GM18909 (cell line): ENCODE measurements at regions not wholly inside any gene's neighbourhood (a gene's known extent, or its start where the extent isn't known, plus 50 kb on each side); places are given as distances from the start of the nearest gene placed in this dataset.

Experiments used
- ATAC-seq: cut with Tn5 transposase; IDR thresholded peaks from one replicate; pipeline ENCODE4 v1.9.1; 2021; ENCODE audit warnings: mild to moderate bottlenecking; ENCODE audit not compliant: unreplicated experiment, poor library complexity

DNA sequence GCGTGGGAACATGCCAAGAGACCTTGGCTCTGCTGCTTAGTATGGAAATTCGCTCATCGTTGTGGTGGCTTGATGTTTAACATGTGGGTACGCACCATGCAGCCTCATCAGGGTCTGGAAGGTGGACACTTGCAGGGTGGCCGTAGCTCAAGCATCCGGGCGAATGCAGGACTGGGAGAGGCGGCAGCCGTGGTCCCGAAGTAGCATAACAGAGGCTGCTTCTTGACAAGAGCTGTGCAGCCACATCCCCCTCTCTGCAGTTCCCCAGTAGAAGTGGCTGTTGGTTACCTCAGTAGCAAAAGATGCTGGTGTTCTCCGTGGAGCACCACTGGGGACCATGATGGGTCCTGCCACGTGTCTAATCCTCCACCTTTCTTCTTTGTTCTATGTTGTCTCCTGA, 195.0 kb downstream of the THBS2 start:
- ATAC-seq: no peak

DNA sequence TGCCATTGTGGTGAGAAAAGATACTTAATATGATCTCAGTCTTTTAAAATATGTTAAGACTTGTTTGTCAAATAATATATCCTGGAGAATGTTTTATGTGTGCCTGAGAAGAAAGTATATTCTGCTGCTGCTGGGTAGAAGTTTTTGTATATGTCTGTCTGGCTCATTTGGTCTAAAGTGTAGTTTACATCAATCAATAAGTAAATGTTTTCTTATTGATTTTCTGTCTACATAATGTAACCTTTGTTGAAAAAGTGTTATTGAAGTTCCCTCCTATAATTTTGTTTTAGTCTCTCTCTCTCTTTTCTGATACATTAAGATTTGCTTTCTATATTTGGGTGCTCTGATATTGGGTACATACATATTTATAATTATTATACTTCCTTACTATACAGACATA, 201.2 kb downstream of the THBS2 start:
- ATAC-seq: no peak

DNA sequence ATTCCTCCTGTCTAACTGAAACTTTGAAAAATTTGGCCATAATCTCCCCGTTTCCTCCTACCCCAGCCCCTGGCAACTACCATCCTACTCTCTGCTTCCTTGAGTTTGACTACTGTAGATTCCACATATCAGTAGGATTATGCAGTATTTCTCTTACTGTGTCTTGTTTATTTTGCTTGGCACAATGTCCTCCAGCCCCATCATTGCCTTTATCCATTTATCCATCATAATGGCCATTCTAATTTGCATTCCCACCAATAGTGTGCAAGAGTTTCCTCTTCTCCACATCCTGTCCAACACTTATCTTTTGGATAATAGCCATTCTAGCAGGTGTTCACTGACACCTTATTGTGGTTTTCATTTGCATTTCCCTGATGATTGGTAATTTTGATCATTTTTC, 202.3 kb downstream of the THBS2 start:
- no peak for ATAC-seq

DNA sequence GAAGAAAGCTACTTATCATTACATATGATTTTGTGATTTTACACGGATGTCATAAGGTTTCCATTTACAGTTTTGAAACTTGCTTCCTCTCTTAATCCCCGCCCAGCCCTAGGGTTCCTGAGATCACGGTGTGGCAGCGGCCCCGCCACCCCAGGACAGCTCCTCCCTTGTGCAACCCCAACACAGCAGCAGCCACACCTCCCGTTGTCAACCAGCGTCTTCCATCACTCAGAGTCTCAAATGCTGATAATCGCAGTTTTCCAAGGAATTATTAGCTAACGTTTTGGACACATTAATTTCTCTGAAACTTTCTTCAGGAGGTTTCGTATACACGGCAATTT, 204.8 kb downstream of the THBS2 start:
- ATAC-seq: no peak

DNA sequence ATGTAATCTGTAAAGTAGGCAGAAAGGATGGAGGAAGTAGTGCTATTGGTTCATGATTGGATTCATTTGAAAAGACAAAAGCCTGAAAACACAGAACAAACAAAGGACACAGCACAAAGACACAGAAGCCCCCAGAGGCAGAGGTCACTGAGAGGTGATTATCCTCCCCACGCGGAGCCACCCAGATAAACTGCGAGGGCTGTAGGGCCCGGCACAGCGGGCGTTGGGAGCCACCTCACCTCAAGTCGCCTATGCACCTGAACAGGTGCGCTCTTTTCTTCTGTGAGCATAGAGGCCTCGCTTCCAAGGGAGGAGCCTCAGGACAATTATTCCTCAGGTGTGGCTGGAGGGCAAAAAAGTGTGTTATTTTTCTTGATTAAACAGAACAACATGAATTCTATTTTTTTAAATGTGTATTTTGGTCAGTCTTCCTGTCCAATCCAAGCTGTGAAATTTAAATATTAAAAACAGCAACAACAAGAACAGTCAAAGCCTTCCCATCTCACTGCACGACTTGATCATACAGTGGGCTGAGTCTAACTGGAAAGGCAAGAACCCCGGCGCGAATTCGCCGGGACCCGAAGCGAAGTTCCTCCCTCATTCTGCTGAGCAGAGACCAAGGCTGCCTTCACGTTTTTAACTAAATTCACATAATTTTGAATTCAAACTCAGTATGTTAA, 205.3 kb downstream of the THBS2 start:
- ATAC-seq: no peak

DNA sequence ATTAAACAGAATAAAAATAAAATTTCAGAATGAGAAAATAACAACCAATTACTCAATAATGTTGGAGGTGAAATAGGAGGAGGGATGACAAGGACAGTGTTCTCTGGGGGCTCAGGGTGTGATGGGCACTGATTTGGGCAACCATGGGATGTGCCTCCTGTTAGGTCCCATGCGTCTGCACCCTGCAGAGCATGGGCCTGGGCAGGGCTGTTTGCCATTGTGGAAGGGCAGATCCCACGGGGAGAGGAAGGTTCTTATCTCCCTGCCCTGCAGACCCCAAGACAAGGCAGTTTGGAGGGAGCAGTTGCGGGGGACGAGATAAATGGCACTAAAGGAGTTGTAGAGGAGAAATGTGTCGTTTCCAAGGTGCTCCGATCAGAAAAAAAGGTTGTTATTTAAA, 206.3 kb downstream of the THBS2 start:
- ATAC-seq: no peak

DNA sequence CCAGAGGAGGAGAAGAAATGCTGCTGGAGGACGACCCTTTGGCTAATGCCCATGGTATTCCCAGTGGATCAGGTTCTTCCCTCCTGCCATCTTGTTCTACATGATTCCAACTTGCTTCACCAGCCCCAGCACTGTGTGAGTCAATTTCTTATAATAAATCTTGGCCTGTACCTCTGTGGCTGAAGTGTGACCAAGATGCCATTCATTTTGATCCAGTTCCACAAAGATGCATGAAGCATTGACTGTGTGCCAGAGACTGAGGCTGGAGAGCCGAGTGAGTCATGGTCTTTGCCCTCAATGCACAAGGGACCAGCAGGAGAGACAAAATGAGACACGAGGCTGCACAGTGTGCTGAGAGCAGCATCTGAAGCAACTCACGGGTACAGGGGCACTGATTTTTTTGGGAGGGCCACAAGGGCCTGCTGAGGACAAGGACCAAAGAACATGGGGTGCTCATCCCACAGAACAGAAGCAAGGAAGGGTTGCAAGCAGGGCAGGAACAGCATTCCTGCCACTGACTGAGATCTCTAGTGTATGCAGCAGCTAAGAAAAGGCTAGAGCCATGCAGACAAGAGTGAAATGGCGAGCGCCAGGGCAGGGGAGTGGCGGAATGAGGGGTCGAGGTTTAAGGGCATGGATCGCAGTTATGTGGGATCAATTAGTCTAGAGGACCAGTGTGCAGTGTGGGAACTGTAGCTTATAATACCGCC, 207.0 kb downstream of the THBS2 start:
- ATAC-seq: no peak

DNA sequence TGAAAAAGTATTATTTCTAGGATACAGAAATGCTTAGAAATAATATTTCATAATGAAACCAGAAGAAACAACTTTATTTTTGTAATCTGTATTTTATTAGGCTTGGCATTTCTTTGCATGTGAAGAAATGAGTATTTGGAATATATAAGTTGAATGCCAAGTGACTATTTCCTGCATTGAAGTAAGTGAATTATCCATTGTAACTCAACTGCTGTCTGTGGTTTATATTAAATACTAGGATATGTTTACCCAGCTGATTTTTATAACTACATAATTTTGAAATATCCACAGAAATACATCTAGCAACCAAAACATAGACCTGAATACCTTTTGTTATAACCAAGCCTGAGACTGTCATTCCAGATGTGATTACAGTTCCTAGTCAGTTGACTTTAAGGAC, 207.6 kb downstream of the THBS2 start:
- no peak for ATAC-seq

DNA sequence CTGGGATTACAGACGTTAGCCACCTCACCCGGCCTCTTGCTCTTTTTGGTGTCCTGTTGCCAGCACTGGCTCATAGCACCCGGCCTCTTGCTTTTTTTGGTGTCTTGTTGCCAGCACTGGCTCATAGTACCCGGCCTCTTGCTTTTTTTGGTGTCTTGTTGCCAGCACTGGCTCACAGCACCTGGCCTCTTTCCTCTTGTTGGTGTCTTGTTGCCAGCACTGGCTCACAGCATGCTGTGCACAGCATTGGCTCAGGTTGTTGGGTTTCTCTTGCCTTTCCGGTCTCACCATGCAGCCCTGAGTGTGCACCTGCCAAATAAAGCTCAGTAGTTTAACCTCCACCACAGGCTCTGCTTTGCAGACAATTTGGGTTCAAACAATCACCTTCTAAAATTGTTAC, 208.2 kb downstream of the THBS2 start:
- no peak for ATAC-seq

DNA sequence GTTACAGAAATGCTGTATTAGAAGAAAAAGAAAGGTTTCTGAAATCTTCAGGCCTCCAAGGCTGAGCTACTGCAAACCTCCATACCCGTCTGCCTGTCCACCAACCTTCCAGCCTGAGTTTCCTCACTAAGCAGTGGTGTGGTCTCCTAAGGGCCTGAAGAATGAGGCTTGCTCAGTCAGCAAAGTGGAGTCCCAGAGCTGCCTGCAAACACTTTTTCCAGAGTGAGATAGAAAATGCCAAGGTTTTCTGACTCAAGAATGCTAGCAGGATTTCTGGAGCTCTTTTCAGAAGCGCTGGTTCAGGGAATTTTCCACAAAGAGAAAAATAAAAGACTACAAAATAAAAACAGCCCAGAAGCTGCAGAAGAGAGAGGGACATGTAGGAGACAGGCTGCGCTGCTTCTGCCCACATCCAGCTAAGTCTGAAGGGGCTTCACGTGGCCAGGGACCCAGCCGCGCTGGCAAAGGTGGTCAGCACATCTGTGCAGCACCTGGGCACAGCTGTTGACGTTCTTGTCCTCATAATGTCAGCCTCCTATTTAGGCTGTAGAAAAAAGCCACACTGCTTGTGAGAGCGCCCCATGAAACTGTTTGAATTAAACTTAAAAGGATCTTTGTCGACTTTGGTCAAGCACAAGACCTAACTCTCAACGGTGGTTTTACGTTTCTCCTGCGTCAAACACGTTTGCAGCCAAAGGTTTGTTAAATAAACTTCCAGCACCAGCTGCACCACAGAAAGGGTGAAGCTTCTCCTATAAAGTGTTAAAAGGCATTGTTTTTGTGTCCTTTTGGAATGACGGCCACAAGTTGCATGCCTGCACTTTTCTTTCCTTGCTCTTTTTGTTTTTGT, 209.0 kb downstream of the THBS2 start:
- no peak for ATAC-seq

DNA sequence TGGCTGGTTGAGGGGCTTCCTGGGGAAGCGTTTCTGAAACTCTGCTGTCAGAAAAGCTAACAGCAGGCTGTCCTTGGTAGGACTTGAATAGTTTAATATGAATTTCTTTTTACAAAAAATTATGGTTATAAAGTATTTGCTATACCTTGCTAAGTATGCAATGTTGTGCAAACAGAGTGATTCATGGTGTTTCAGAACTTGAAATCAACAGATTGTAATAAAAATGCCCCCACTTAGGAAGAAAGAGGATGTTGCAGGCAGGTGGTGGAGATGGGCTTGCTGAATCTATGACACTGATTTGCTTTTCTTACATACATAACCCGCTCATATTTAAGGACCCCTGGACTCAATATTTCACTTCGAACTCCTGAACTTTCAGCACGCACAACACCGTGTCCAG, 211.6 kb downstream of the THBS2 start:
- no peak for ATAC-seq

DNA sequence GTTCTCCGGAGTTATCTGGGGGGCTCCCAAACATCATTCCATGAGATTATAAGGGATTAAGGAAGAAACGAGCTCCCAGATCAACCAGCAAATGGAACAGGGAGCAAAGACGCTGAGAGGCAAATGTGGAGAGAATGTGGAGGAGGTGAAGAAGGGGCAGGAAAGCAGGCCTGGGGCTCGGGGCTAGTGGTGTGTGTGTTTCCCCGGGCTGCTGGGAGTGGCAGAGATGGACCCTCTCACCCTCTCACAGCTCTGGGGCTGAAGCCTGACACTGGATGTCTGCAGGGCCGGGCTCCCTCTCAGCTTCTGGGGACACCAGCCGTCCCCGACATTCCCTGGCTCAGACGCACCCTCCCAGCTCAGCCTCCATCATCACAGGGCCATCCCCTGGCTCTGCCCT, 212.6 kb downstream of the THBS2 start:
- no peak for ATAC-seq

DNA sequence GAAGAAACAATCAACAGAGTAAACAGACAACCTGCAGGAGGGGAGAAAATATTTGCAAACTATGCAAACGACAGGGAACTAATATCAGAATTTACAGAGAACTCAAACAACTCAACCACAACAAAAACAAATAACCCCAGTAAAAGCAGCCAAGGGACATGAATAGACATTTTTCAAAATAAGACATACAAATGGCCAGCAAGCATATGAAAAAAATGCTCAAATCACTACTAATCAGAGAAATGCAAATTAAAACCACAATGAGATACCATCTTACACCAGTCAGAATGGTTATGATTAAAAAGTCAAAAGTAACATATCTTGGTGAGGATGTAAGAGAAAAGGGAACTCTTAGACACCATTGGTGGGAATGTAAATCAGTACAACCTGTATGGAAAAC, 215.0 kb downstream of the THBS2 start:
- no peak for ATAC-seq

DNA sequence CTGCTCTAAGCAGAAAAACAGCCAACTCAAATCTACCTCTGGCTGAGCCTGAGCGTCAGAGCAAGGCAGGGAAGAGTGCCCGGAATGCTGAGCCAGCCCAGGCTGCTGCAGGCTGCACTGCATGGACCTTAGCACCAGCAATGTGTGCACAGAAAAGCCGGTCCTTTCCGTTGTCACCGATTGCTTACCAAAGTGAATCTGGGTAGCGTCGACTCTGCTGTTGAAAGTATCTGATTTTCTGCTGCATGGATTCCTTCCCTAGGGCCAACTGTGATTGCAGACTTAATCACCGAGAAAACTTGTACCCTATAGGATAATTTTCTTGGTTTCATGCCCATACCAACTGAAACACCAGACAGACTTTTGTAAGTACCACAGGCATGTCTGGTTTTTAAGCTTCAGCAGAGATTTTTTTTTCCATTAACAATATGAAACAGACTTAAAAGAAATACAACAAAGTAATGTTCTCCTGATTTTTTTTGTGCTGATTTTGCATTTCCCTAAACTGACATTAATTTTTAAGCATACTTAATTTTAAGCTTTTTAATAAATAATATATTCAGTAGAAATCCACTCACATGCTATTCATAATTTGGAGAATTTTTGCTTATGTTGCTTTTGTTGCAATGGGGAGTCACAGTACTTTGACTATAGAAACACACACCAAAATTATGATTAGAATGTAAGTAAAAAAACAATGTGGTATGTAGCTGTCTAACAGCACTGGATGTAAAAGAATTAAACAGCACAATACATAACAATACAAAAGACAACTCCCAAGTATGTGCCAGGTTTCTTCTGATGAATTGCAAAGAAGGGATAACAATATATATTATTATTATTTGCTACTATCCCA, 218.0 kb downstream of the THBS2 start:
- no peak for ATAC-seq

DNA sequence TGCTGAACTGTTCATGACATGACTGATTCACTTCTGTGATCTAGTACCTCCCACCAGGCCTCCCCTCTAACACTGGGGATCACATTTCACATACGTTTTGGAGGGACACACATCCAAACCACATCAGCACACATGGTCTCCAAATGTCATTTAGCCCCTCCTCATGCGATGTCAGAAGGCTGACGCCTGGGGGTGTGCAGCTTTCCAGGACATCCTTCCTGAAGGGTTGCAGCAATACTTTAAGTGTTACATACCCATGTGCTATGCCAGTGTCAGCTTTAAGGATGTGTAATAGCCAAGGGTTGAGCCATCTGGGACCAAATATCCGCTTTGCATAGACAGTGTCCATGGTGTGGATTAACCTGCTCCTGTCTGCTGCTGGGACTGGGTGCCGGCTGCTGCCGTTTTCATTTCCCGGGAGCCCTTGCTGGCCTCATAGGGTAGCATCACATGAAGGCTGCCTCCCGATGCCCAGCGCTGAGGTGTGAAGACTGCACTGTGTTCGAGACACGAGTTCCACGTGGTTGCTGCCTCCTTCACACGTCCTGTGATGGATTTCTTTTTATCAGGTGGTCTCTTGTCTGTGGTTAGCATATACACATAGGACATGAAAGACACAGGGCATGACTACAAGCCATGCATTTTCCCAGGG, 219.0 kb downstream of the THBS2 start:
- no peak for ATAC-seq

DNA sequence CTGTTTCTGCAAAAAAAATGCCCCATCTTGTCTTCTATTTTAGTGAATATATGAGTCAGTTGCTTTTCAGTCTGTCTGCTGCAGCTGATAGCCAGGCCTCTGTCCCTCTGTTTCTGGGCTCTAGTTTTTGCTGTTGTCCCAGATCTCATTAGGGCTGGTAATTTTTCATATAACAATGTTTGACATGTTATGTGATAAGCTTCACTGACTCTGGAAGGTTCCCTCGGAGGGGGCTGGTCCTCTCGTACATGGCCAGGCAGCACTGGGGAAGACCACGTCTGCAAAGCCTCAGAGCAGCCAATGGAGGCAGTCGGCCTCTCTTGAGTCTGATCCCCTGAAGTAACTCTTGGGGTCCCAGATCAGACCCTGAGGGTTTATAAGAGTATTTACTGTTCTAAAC, 223.8 kb downstream of the THBS2 start:
- ATAC-seq: no peak

DNA sequence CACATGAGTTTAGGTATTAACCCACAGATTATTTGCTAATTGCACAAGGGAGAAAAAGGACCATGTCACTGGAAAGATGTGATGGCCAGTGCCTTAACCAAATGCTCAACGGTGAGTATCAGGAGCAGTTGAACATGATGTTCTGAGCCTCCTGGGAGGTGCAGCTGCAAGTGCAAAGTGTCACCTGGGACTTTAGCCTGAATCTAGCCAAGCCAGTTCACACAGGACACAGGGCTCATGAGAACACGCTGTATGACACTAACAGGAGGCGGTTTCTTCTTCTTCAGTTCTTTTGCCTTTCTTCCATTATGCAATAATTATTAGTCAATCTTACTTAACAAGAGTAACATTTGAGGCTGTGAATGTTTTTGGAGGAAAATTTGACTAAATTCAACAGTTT, 225.3 kb downstream of the THBS2 start:
- ATAC-seq: no peak

DNA sequence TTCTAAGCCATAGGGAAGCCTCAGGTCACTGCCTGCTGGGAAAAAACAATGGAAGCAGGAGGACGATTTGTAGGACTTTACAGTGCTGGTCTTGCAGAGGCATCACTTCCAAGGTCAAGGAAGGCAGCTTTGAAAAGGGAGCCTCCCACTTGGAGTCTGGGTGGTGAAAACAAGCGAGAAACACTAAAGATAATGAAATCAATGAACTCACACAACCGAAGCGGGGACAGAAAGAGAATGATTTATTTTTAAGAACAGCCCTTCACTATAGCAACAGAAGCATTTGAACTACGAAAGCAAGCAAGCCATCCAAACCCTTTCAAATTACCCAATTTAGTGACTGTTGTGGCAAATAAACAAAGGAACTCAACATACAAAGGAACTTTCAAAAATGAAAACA, 227.5 kb downstream of the THBS2 start:
- no peak for ATAC-seq

DNA sequence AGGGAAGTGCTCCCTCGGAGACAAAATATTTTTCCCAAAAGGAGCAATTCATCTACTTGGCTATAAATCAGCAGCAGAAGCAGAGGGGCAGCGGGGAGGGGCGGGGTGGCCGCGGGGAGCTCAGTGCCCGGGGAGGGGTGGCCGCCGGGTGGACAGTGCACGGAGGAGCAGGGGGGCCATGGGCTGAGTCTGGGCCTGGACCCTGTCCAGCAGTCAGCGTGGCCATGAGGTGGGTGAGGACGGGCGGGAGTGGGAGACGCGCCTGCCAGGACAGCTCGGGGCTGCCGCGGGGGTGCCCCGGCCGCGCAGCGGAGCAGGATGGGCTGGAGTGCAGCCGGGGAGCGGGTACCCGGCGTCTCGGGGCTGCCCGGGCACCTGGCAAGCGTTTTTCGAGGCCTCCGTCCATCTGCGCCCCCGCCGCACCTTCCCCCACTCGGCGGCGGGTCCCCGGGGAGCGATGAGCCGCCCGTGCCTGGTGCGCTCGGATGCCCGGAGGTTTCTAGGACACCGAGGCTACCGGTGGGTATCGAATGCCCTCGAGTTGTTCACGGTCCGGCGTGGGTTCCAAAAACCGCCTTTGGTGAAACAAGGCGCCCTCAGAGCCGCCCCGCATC, 229.5 kb downstream of the THBS2 start:
- no peak for ATAC-seq
